ENCODE measurements at regions not wholly inside any gene's neighbourhood (a gene's known extent, or its start where the extent isn't known, plus 50 kb on each side); places are given as distances from the start of the nearest gene placed in this dataset.

DNA sequence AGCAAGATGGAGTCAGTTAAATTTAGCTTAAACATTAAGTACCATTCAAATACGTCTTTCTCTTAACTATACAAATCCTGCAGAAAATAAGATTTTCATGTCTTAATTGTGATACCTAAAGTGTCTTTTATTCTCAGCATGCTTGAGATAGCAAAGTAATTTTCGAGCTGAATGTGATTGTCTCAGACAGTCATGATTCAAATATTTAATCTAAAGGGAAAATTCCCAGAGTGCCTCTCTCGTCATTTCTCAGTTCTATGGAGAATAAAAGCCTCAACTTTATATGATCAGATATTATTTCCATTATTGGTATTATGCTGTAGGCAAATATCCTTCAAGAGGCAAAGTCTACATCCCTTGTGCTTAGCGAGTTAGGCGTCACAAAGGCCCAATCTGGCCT lies 589.9 kb downstream of the TAFA4 start:
- H3K4me3 ChIP-seq (ENCODE audit: low read depth, low read length, poor library complexity, severe bottlenecking): no peak overlapping the region
- no peaks in the 10 kb centered on the region for H3K9me3 ChIP-seq (ENCODE audit: low read depth, low read length, poor library complexity, severe bottlenecking)
- H3K27ac ChIP-seq (ENCODE audit: low read depth, low read length, poor library complexity, severe bottlenecking): no peak overlapping the region
- intact Hi-C loops (cut with micrococcal nuclease; ENCODE audit: unreplicated experiment): no loop called here
- TF ChIP-seq EZH2 (IDR thresholded peaks at IDR 0.05; ENCODE audit: borderline replicate concordance, low read depth, low read length, poor library complexity, severe bottlenecking): no peak
- TF ChIP-seq, protein P1, sequence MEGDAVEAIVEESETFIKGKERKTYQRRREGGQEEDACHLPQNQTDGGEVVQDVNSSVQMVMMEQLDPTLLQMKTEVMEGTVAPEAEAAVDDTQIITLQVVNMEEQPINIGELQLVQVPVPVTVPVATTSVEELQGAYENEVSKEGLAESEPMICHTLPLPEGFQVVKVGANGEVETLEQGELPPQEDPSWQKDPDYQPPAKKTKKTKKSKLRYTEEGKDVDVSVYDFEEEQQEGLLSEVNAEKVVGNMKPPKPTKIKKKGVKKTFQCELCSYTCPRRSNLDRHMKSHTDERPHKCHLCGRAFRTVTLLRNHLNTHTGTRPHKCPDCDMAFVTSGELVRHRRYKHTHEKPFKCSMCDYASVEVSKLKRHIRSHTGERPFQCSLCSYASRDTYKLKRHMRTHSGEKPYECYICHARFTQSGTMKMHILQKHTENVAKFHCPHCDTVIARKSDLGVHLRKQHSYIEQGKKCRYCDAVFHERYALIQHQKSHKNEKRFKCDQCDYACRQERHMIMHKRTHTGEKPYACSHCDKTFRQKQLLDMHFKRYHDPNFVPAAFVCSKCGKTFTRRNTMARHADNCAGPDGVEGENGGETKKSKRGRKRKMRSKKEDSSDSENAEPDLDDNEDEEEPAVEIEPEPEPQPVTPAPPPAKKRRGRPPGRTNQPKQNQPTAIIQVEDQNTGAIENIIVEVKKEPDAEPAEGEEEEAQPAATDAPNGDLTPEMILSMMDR (conservative IDR thresholded peaks at IDR 0.05; ENCODE audit: low read depth, low read length): no peak
- no peaks in the 10 kb centered on the region for H3K36me3 ChIP-seq (ENCODE audit: insufficient read depth, low read length, poor library complexity, severe bottlenecking)
- H3K27me3 ChIP-seq (replicated peaks; ENCODE audit: insufficient read depth, low read depth, low read length, poor library complexity): no peaks in the 10 kb centered on the region
- DNase-seq (ENCODE audit: low spot score): no peak
- H3K4me1 ChIP-seq (ENCODE audit: insufficient read depth, low read length, poor library complexity, severe bottlenecking): no peaks in the 10 kb centered on the region
- ChIA-PET CTCF (no interaction called here), POLR2A (ENCODE audit: low non-redundant PET) (no interaction called here)
- no TSS peak for BruUV-seq (replicated peaks)

DNA sequence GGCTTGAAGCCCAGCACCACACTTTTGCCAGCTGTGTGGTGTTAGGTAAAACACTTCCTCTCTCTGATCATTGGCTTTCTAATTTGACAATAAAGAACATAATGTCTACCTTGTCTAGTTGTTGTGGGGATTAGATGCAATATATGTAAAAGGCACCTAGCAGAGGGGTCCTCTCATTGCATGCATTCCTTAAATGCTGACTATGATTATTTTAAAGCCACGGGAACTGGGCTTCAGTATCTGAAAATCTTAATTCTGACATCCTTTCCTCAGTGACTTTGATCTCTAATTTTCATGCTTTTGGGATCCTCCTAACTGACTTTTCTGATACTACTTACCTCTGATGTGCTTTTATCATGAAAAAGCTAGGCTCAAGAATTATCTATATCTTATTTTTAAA lies 596.3 kb downstream of the TAFA4 start:
- Histone ChIP-seq H3K9me3 (ENCODE audit: low read depth, low read length, poor library complexity, severe bottlenecking) (no peaks in the 10 kb centered on the region), H3K4me3 (ENCODE audit: low read depth, low read length, poor library complexity, severe bottlenecking) (no peak overlapping the region), H3K4me1 (ENCODE audit: insufficient read depth, low read length, poor library complexity, severe bottlenecking) (no peaks in the 10 kb centered on the region), H3K27ac (ENCODE audit: low read depth, low read length, poor library complexity, severe bottlenecking) (no peak overlapping the region), H3K27me3 (replicated peaks; ENCODE audit: insufficient read depth, low read depth, low read length, poor library complexity) (no peaks in the 10 kb centered on the region), H3K36me3 (ENCODE audit: insufficient read depth, low read length, poor library complexity, severe bottlenecking) (no peaks in the 10 kb centered on the region)
- no TSS peak for BruUV-seq (replicated peaks)
- POLR2A ChIA-PET (ENCODE audit: low non-redundant PET): no interaction called here
- CTCF ChIA-PET: no interaction called here
- no peak for TF ChIP-seq EZH2 (IDR thresholded peaks at IDR 0.05; ENCODE audit: borderline replicate concordance, low read depth, low read length, poor library complexity, severe bottlenecking)
- TF ChIP-seq, protein P1 (conservative IDR thresholded peaks at IDR 0.05; ENCODE audit: low read depth, low read length): no peak
- intact Hi-C loops (cut with micrococcal nuclease; ENCODE audit: unreplicated experiment): no loop called here
- no peak for DNase-seq (ENCODE audit: low spot score)

DNA sequence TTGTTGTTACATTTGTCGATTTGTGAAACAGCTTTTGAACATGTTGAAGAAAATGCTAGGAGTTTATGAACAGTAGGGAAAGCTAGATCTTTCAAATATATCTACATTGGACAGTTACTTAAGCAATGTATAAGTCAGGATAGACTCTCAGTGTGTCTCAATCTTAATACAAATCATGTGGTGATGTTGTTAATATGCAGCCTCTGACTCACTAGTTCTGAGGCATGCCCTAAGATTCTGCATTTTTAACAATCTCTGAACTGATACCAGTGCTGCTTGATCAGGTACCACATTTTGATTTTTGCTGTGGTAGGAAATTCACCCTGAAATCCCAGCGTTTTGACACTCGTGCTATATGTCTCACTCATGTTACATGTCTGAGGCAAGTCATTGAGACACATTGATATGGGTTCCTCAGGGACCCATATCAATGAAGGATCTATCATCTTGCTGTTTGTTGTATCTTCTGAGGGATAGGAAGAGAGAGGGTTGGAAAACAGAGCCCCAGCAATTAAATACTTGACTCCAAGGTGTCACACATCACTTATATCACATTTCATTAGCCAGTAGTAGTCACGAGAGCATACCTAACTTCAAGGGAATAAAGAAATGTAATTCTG lies 597.9 kb downstream of the TAFA4 start:
- Histone ChIP-seq H3K36me3 (ENCODE audit: insufficient read depth, low read length, poor library complexity, severe bottlenecking) (no peaks in the 10 kb centered on the region), H3K4me3 (ENCODE audit: low read depth, low read length, poor library complexity, severe bottlenecking) (no peak overlapping the region), H3K4me1 (ENCODE audit: insufficient read depth, low read length, poor library complexity, severe bottlenecking) (no peaks in the 10 kb centered on the region), H3K27ac (ENCODE audit: low read depth, low read length, poor library complexity, severe bottlenecking) (no peak overlapping the region), H3K9me3 (ENCODE audit: low read depth, low read length, poor library complexity, severe bottlenecking) (no peaks in the 10 kb centered on the region), H3K27me3 (replicated peaks; ENCODE audit: insufficient read depth, low read depth, low read length, poor library complexity) (no peaks in the 10 kb centered on the region)
- POLR2A ChIA-PET (ENCODE audit: low non-redundant PET): no interaction called here
- no peak for DNase-seq (ENCODE audit: low spot score)
- TF ChIP-seq, protein P1 (conservative IDR thresholded peaks at IDR 0.05; ENCODE audit: low read depth, low read length): no peak
- no peak for TF ChIP-seq EZH2 (IDR thresholded peaks at IDR 0.05; ENCODE audit: borderline replicate concordance, low read depth, low read length, poor library complexity, severe bottlenecking)
- BruUV-seq (replicated peaks): no TSS peak
- intact Hi-C loops (cut with micrococcal nuclease; ENCODE audit: unreplicated experiment): no loop called here
- CTCF ChIA-PET: no interaction called here
